GM18517 (cell line): ENCODE measurements at regions not wholly inside any gene's neighbourhood (a gene's known extent, or its start where the extent isn't known, plus 50 kb on each side); places are given as distances from the start of the nearest gene placed in this dataset.

Experiments
- ATAC-seq: cut with Tn5 transposase; IDR thresholded peaks from one replicate; pipeline ENCODE4 v1.9.1; 2021; ENCODE audit warnings: mild to moderate bottlenecking, moderate library complexity; ENCODE audit not compliant: unreplicated experiment

GRCh38 chr1:56418151-56418631 is 161.2 kb downstream of the PLPP3 start:
- no peak for ATAC-seq

GRCh38 chr1:56417646-56418045 is 161.7 kb downstream of the PLPP3 start:
- ATAC-seq, result no peak

- ATAC-seq, result no peak
Measured at GRCh38 chr1:56416495-56416894, 162.9 kb downstream of the PLPP3 start.

- ATAC-seq, result no peak
Measured at GRCh38 chr1:56415720-56416119, 163.6 kb downstream of the PLPP3 start.

- ATAC-seq, result no peak
Measured at GRCh38 chr1:56415258-56415657, 164.1 kb downstream of the PLPP3 start.

- ATAC-seq, result no peak
Measured at GRCh38 chr1:56414728-56415224, 164.6 kb downstream of the PLPP3 start.

GRCh38 chr1:56413671-56414199 is 165.6 kb downstream of the PLPP3 start:
- ATAC-seq, result no peak

GRCh38 chr1:56411484-56412180 is 167.7 kb downstream of the PLPP3 start:
- ATAC-seq, result no peak

- no peak for ATAC-seq
Measured at GRCh38 chr1:56411021-56411420, 168.3 kb downstream of the PLPP3 start.

- no peak for ATAC-seq
Measured at GRCh38 chr1:56410405-56410804, 169.0 kb downstream of the PLPP3 start.

GRCh38 chr1:56409112-56409691 is 170.2 kb downstream of the PLPP3 start:
- no peak for ATAC-seq

- no peak for ATAC-seq
Measured at GRCh38 chr1:56406821-56407220, 172.5 kb downstream of the PLPP3 start.

GRCh38 chr1:56404561-56405030 is 174.8 kb downstream of the PLPP3 start:
- no peak for ATAC-seq

- ATAC-seq, result no peak
Measured at GRCh38 chr1:56404066-56404465, 175.3 kb downstream of the PLPP3 start.

- ATAC-seq, result no peak
Measured at GRCh38 chr1:56403321-56403720, 176.0 kb downstream of the PLPP3 start.

- ATAC-seq, result no peak
Measured at GRCh38 chr1:56401191-56401590, 178.2 kb downstream of the PLPP3 start.

GRCh38 chr1:56400526-56400925 is 178.8 kb downstream of the PLPP3 start:
- ATAC-seq, result no peak

- no peak for ATAC-seq
Measured at GRCh38 chr1:56399795-56400194, 179.6 kb downstream of the PLPP3 start.

GRCh38 chr1:56399326-56399725 is 180.0 kb downstream of the PLPP3 start:
- ATAC-seq, result no peak

GRCh38 chr1:56397811-56398231 is 181.5 kb downstream of the PLPP3 start:
- no peak for ATAC-seq

GRCh38 chr1:56397409-56397808 is 182.0 kb downstream of the PLPP3 start:
- ATAC-seq, result no peak

GRCh38 chr1:56396581-56396980 is 182.8 kb downstream of the PLPP3 start:
- no peak for ATAC-seq
